ENCODE measurements at regions not wholly inside any gene's neighbourhood (a gene's known extent, or its start where the extent isn't known, plus 50 kb on each side); places are given as distances from the start of the nearest gene placed in this dataset.

GRCh38 chr15:53247041-53247708 lies 457.0 kb upstream of the ONECUT1 start:
- ATAC-seq = no peak

DNA sequence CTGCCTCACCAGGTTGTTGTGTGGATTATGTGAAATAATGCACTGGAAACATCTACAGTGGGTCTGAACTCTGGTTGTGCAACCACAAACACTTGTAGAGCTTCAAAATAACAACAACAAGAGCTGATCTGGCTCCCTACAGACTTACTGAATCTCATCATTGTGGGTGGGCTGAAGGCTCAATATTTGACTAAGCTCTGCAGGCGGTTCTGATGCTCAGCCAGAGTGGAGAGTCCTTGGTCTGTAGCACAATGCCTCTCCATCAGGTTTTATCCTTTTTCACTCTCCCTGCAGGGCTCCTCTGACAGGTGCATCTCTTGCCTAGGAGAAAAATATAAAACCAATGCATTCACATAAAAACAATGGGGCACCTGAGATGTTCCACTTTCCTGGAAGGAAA lies 456.3 kb upstream of the ONECUT1 start:
- Mint-ChIP-seq H3K27ac (no peak overlapping the region), H3K27me3 (no peaks in the 10 kb centered on the region), H3K36me3 (no peaks in the 10 kb centered on the region), H3K4me3 (no peak overlapping the region), H3K9me3 (ENCODE audit: low read depth) (no peaks in the 10 kb centered on the region), H3K4me1 (no peaks in the 10 kb centered on the region)
- no peak for DNase-seq
- ATAC-seq = no peak
- CTCF ChIA-PET = no interaction called here

More at GRCh38 chr15:53247041-53247708, 457.0 kb upstream of the ONECUT1 start:
- H3K27me3 Mint-ChIP-seq = no peaks in the 10 kb centered on the region
- no peak overlapping the region for H3K27ac Mint-ChIP-seq
- H3K4me3 Mint-ChIP-seq = no peak overlapping the region
- no peak for DNase-seq
- no peaks in the 10 kb centered on the region for H3K4me1 Mint-ChIP-seq
- no peaks in the 10 kb centered on the region for H3K36me3 Mint-ChIP-seq
- CTCF ChIA-PET = no interaction called here
- H3K9me3 Mint-ChIP-seq (ENCODE audit: low read depth) = no peaks in the 10 kb centered on the region

DNA sequence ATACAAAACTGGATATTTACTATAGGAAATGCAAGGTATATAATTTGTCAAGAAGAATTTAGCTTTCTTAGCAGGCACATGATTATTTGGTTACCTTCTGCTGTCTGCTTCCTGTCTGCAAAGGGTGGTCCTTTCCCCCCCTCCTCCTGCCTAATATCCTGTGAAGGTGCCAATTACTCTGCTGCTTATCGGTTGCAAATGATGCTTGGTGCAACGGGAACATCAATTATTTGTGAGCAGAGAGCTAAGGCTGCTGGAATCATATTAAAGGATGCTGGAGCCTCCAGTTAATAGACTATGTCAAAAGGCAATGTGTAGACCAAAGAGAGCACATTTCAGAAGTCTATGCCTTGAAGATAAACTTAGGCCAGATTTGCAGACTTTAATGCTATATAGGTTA lies 443.7 kb upstream of the ONECUT1 start:
- H3K9me3 Mint-ChIP-seq (ENCODE audit: low read depth) = no peaks in the 10 kb centered on the region
- H3K4me3 Mint-ChIP-seq = no peak overlapping the region
- H3K36me3 Mint-ChIP-seq = no peaks in the 10 kb centered on the region
- H3K27me3 Mint-ChIP-seq = no peaks in the 10 kb centered on the region
- CTCF ChIA-PET = no interaction called here
- H3K4me1 Mint-ChIP-seq = no peaks in the 10 kb centered on the region
- ATAC-seq (no peak), DNase-seq (no peak)
- no peak overlapping the region for H3K27ac Mint-ChIP-seq

- no peak for DNase-seq
- CTCF ChIA-PET = no interaction called here
- Mint-ChIP-seq H3K27me3 (no peaks in the 10 kb centered on the region), H3K4me3 (no peak overlapping the region), H3K4me1 (no peaks in the 10 kb centered on the region), H3K27ac (no peak overlapping the region), H3K9me3 (ENCODE audit: low read depth) (no peaks in the 10 kb centered on the region), H3K36me3 (no peaks in the 10 kb centered on the region)
- ATAC-seq = no peak
These were observed 440.3 kb upstream of the ONECUT1 start for GRCh38 chr15:53230473-53230872.

DNA sequence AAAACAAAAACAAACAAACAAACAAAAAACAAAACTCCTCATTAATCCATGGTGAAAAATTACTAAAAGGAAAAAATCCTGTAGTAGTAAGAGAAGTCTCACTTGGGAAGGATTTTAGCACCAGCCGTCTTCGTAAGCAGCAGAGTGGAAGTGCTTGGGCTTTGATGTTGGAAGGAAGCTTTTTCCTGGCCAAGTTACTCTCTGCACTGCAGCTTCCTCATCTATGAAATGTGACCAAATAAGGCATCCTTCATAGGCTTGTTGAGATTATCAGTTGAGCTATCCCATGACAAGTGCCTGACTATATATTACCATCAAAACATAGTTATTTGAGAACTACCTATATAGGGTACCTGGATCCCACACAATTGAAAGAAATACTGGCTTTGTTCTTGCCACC lies 436.4 kb upstream of the ONECUT1 start:
- DNase-seq (no peak), ATAC-seq (no peak)
- Mint-ChIP-seq H3K36me3 (no peaks in the 10 kb centered on the region), H3K9me3 (ENCODE audit: low read depth) (no peaks in the 10 kb centered on the region), H3K4me3 (no peak overlapping the region), H3K27me3 (no peaks in the 10 kb centered on the region), H3K4me1 (no peaks in the 10 kb centered on the region), H3K27ac (no peak overlapping the region)
- CTCF ChIA-PET = no interaction called here

GRCh38 chr15:53225781-53226180 lies 435.6 kb upstream of the ONECUT1 start:
- Mint-ChIP-seq H3K36me3 (no peaks in the 10 kb centered on the region), H3K9me3 (ENCODE audit: low read depth) (no peaks in the 10 kb centered on the region), H3K27ac (no peak overlapping the region), H3K4me1 (no peaks in the 10 kb centered on the region), H3K27me3 (no peaks in the 10 kb centered on the region), H3K4me3 (no peak overlapping the region)
- DNase-seq (no peak), ATAC-seq (no peak)
- CTCF ChIA-PET = no interaction called here

GRCh38 chr15:53224371-53224770 lies 434.2 kb upstream of the ONECUT1 start:
- Mint-ChIP-seq H3K27me3 (no peaks in the 10 kb centered on the region), H3K9me3 (ENCODE audit: low read depth) (no peaks in the 10 kb centered on the region), H3K36me3 (no peaks in the 10 kb centered on the region), H3K27ac (no peak overlapping the region), H3K4me3 (no peak overlapping the region), H3K4me1 (no peaks in the 10 kb centered on the region)
- DNase-seq (no peak), ATAC-seq (no peak)
- CTCF ChIA-PET = no interaction called here

- DNase-seq = no peak
- H3K36me3 Mint-ChIP-seq = no peaks in the 10 kb centered on the region
- ATAC-seq = no peak
- H3K27ac Mint-ChIP-seq = no peak overlapping the region
- no peaks in the 10 kb centered on the region for H3K4me1 Mint-ChIP-seq
- no peak overlapping the region for H3K4me3 Mint-ChIP-seq
- CTCF ChIA-PET = no interaction called here
- H3K27me3 Mint-ChIP-seq = no peaks in the 10 kb centered on the region
- no peaks in the 10 kb centered on the region for H3K9me3 Mint-ChIP-seq (ENCODE audit: low read depth)
These were observed 433.7 kb upstream of the ONECUT1 start for GRCh38 chr15:53223815-53224214.

GRCh38 chr15:53218666-53219580 lies 428.8 kb upstream of the ONECUT1 start:
- Mint-ChIP-seq H3K27me3 (no peaks in the 10 kb centered on the region), H3K27ac (no peak overlapping the region), H3K9me3 (ENCODE audit: low read depth) (no peaks in the 10 kb centered on the region), H3K4me3 (no peak overlapping the region), H3K4me1 (no peaks in the 10 kb centered on the region), H3K36me3 (no peaks in the 10 kb centered on the region)
- CTCF ChIA-PET = no interaction called here
- no peak for ATAC-seq
- no peak for DNase-seq

GRCh38 chr15:53216036-53216435 lies 425.9 kb upstream of the ONECUT1 start:
- Mint-ChIP-seq H3K36me3 (no peaks in the 10 kb centered on the region), H3K4me3 (no peak overlapping the region), H3K9me3 (ENCODE audit: low read depth) (no peaks in the 10 kb centered on the region), H3K4me1 (no peaks in the 10 kb centered on the region), H3K27me3 (no peaks in the 10 kb centered on the region), H3K27ac (no peak overlapping the region)
- DNase-seq = no peak
- CTCF ChIA-PET = no interaction called here
- ATAC-seq = no peak

- no peaks in the 10 kb centered on the region for H3K9me3 Mint-ChIP-seq (ENCODE audit: low read depth)
- H3K27ac Mint-ChIP-seq = no peak overlapping the region
- H3K4me1 Mint-ChIP-seq = no peaks in the 10 kb centered on the region
- CTCF ChIA-PET = no interaction called here
- H3K4me3 Mint-ChIP-seq = no peak overlapping the region
- H3K27me3 Mint-ChIP-seq = no peaks in the 10 kb centered on the region
- H3K36me3 Mint-ChIP-seq = no peaks in the 10 kb centered on the region
- DNase-seq = no peak
- ATAC-seq = no peak
These were observed 423.2 kb upstream of the ONECUT1 start for GRCh38 chr15:53213336-53213735.

DNA sequence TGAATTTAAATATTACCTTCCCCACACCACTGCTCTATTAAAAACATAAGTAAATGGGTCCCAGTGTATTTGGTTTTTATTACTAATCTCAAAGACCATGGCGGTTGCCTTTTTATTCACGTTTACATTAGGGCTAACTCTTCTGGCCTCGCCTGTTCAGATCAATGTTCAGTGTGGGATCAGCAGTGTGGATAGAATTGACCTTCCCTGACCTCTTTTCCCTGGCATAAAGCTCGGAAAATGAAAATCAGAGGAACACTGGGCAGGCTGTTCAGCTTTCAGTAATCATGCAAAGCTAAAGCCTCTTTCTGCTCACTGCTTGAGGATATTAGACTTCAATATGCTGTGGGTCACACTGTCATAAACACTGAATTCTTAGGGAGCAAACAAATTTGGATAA lies 422.6 kb upstream of the ONECUT1 start:
- no peaks in the 10 kb centered on the region for H3K27me3 Mint-ChIP-seq
- H3K4me3 Mint-ChIP-seq = no peak overlapping the region
- H3K36me3 Mint-ChIP-seq = no peaks in the 10 kb centered on the region
- no peaks in the 10 kb centered on the region for H3K9me3 Mint-ChIP-seq (ENCODE audit: low read depth)
- CTCF ChIA-PET = no interaction called here
- no peak overlapping the region for H3K27ac Mint-ChIP-seq
- no peaks in the 10 kb centered on the region for H3K4me1 Mint-ChIP-seq
- no peak for ATAC-seq
- DNase-seq = no peak

DNA sequence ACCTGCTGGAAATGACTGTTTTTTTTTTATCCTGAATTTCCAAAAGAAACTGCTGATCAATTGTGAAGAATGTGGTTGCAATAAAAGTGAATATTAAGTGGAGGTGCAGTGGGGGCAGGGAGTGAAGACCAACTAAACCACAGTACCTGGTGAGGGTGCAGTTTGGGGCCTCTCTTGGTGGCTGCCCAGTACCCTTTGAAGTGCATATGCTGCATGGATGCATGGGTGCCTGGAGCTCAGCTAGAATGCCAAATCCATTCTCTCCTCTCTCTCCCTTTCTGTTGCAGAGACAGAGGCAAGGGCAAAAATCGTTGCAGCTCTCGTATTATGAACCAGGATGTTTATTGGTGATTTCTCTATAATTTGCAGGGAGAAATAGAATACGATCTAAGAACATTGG lies 420.5 kb upstream of the ONECUT1 start:
- Mint-ChIP-seq H3K36me3 (no peaks in the 10 kb centered on the region), H3K4me3 (no peak overlapping the region), H3K9me3 (ENCODE audit: low read depth) (no peaks in the 10 kb centered on the region), H3K27me3 (no peaks in the 10 kb centered on the region), H3K27ac (no peak overlapping the region), H3K4me1 (no peaks in the 10 kb centered on the region)
- CTCF ChIA-PET = no interaction called here
- DNase-seq = no peak
- no peak for ATAC-seq

- Mint-ChIP-seq H3K27me3 (no peaks in the 10 kb centered on the region), H3K36me3 (no peaks in the 10 kb centered on the region), H3K4me3 (no peak overlapping the region), H3K4me1 (no peaks in the 10 kb centered on the region), H3K9me3 (ENCODE audit: low read depth) (no peaks in the 10 kb centered on the region), H3K27ac (no peak overlapping the region)
- CTCF ChIA-PET = no interaction called here
- ATAC-seq = no peak
- DNase-seq = no peak
These were observed 419.4 kb upstream of the ONECUT1 start for GRCh38 chr15:53209396-53210042.
